HG02588 (cell line): ENCODE measurements at regions not wholly inside any gene's neighbourhood (a gene's known extent, or its start where the extent isn't known, plus 50 kb on each side); places are given as distances from the start of the nearest gene placed in this dataset.

Experiments
- ATAC-seq: cut with Tn5 transposase; IDR thresholded peaks from one replicate; pipeline ENCODE4 v1.9.1; 2021; ENCODE audit warnings: mild to moderate bottlenecking, moderate library complexity; ENCODE audit not compliant: unreplicated experiment

DNA sequence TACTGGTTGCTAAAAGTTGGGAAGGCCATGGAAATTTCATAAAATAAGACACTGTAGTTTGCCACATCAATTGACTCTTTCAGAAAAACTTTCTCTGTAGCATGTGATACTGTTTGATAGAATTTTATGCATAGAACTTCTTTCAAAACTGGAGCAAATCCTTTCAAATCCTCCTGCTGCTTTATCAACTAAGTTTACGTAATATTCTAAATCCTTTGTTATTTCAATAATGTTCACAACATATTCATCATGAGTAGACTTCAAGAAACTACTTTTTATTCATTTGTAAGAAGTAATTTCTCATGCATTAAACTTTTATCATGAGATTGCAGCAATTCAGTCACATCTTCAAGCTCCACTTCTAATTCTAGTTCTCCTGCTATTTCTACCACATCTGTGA lies 199.3 kb downstream of the PCDH18 start:
- no peak for ATAC-seq

DNA sequence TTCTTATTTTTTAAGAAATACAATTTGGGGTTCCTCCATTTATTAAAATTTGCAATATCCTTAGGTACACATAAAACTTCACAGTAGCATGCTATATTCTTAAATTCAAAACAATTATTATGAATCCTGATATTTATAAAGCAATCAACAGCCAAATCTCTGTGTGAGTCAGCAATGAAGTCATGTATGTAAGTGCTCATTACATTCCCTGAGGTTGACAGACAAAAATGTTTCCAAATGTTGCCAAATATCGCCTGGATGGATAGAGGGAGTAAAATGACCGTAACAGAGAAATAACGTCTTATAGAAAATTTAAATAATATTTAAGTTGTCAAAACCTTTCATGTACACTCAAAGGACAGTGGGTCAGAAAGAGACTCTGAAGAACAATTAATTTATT lies 220.0 kb downstream of the PCDH18 start:
- no peak for ATAC-seq

DNA sequence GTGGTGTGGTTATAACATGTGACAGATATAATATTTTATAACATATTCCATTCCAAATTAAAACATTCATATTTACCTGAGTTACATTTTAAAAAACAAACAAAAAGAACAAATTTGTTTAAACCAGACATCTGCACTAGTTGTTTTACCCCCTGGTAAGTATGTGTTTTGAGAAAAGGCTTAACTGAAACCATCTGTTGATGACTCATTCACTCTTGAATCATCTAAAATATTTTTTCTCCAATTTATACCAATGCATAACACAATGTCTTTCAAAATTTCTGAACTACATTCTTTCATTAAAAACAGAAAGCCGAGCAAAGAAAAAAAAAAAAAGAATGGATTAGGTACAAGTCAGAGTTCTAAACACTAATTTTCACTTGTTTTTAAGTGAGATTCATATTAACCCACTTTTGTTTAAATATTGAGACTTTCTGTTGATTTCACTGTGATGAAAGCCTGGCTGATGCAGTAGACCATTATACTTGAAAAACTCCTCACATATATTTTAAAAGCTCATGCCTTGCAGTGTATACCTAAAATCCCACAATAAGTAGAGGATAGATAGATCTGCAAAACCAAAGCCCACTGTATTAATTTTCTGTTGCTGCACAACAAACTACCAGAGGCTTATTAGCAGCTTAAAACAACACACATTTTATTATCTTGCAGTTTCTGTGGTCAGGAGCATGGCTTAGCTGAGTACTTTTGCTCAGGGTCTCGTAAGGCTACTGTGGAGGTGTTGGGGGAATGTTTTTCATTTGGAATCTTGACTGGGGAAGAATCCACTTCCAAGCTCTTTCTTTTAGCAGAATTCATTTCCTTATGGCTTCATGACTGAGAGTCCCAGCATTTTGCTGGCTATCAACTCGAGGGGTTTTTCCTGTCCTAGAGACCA lies 221.5 kb downstream of the PCDH18 start:
- ATAC-seq = no peak

DNA sequence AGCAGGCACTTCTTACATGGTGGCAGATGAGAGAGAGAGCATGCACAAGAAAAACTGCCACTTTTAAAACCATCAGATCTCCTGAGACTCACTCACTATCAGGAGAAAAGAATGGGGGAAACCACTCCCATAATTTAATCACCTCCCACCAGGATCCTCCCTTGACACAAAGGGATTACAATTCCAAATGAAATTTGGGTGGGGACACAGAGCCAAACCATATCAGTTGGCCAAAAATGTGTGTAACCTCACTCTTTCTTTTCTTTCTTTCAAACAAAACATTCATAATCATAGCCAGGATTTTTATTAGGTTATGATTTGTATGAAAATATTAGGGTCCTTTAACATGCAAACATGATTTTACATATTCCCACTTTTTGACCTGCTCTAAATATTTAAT lies 222.1 kb downstream of the PCDH18 start:
- no peak for ATAC-seq

DNA sequence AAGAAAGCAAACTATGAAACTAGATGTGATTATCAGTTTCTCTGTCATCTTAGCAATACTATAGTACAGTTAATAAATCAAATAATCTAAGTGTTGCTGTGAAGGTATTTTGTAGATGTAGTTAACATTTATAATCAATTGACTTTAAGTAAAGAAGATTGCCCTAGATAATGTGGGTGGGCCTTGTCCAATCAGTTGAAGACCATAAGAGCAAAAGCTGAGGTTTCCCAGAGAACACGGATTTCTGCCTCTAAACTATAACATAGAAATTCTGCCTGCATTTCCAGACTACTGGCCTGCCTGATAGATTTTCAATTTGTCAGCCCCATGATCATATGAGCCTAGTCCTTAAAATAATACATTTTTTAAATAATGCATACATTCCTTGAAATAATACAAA lies 222.9 kb downstream of the PCDH18 start:
- no peak for ATAC-seq

DNA sequence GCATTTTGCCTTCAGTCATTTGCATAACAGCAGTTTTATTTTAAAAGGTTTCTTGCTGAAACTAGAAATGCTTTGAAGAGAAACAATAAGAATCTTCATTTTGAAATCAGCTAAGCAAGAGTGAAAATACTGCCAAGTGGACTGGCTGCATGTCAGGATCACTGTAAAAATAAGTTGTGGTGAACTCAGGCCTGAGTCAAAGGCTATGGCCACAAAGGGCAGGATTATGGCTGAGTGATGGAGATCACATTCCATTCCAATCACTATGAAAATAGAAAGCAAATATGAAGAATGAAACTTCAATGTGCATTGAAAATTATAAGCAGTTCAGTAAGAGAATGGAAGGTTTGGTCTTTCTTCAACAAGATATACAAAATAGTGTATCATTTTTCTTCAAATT lies 224.5 kb downstream of the PCDH18 start:
- ATAC-seq = no peak

DNA sequence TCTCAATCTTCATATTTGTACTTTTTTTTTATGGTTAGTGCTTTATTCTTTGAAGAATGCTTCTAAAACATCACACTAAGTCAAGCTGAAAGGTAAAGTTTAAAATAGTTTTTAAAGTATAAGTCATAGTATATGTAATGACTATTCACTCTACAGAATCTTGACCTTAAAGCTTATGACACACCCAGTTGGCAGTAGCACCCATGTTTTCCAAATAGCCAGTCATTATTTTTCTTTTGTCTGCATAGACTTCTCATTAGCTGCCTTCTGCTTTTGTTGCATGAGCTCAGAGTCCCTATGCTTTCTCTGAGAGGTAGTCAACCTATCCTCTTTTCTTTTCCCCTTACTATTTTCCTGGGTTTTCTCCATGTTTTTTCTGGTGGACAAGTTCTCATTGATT lies 231.5 kb downstream of the PCDH18 start:
- no peak for ATAC-seq

DNA sequence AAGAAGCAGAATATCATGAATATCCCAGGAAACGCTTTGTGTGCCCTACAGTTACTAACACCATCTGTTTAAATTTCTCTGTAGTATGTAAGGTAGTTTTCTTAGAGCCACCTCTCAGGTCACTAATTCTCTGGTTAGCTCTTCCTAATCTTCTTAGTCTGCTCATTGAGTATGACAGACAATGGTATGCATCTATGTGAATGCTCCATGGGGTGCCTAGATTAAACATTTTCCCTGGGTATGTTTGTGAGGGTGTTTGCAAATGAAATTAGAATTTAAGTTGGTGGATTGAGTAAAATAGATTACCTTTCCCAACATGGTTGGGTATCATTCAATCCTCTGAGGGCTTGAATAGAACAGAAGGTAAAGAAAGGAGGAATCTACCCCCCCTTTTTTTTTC lies 233.0 kb downstream of the PCDH18 start:
- no peak for ATAC-seq

DNA sequence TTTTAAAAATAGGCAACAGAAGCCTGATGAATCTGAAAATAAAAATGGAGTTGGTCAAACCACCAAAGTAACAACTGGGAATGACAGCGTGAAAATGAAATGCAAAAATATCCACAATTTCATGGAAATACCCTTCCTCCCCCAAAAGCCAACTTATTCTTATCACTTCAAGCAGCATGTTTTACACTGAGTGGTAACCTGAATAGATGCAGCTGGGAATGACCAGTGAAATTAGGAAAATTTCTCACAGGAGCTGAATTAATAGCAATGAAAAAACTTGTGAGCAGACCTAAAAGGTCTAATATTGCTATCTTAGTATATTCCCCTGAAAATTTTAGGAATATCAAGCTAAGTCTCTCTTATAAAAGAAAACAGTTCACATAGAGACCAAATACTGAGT lies 239.0 kb downstream of the PCDH18 start:
- ATAC-seq = no peak

DNA sequence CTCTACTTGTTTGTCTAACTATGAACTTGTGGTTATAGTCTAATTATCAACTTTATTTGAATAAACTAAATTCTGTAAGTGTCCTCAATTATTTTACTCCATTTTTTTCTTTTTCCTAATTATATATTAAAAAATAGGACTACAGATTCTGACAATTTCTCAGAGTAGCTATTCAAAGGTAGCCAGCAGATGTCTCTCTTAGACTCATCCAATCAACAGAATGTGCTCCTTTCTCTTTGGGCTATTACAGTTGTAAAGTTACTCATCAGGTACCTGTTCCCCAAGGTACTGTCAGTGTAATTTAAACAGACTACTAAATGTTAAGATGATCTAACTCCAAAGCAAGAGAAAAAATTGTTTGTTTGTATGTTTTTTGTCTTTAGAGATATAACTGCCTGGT lies 248.6 kb downstream of the PCDH18 start:
- ATAC-seq = no peak

DNA sequence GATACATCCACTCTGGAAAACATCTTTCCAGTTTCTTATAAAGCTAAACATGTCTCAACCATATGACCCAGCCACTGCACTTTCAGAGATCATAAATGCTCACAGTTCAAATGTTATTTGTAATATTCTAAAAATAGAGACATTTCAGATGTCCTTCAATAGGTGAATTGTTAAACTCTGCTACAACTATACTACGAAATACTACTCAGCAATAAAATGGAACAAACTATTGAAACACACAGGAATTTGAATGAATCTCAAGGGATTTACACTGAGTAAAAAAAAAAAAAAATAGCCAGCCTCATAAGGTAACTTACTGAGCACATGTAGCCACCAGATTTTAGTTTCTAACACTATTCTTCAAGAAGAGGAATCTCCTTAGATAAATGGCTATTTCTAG lies 253.9 kb downstream of the PCDH18 start:
- ATAC-seq = no peak

DNA sequence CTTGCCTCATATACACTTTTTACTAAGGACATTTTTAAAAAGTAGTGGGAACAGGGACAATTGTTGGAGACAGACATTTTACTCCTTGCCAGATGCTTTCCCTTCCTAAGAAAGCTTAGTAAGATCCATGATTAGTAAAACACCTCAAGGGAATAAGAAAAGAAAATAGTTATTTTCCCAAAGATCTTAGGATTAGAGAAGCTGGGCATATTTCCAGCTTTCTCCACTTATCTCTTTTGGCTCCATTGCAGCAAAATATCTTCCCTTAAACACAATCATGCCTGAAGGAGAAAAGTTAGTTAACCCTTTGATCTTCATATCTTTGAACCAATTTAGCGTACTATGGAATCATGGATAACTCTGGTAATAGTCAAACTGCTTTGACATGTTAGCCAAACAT lies 257.9 kb downstream of the PCDH18 start:
- no peak for ATAC-seq

DNA sequence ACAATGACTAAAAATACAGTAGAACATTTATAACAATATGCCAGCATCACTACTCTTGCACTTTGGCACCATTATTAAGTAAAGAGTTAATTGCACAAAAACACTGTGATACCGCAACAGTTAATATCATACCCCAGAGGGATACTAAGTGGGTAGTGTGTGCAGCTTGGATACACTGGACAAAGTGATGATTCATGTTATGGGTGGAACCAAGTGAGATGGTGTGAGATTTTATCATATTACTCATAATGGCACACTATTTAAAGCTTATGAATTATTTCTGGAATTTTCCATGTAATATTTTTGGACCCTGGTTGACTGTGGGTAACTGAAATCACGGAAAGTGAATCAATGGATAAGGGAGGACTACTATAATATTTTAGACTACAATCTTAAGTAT lies 265.3 kb downstream of the PCDH18 start:
- ATAC-seq = no peak

DNA sequence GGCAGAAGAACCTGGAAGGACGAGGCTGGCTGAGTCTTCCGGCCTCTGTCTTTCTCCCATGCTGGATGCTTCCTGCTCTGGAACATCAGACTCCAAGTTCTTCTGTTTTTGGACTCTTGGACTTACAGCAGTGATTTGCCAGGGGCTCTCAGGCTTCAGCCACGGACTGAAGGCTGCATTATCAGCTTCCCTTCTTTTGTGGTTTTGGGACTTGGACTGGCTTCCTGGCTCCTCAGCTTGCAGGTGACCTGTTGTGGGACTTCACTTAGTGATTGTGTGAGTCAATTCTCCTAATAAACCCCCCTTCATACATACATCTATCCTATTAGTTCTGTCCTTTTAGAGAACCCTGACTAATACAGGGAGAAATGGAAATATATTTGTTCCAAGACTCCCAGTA lies 265.8 kb downstream of the PCDH18 start:
- no peak for ATAC-seq

DNA sequence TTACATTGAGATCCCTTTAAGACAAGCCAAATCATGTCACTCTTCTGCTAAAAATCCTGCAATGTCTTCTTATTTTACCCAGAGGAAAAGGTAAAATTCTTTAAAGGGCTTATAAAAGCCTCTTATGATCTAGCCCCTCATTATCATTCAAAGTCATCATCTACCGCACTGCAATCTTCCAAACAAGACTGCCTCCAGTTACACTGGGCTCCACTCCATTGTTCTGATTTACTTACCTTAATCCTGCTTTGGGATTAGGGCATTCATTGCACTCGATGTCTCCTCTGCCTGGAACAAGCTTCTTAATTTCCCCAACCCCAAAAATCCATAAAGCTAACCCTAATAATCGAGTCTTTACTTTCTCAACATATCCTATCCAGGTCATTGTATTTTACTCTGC lies 269.1 kb downstream of the PCDH18 start:
- no peak for ATAC-seq

DNA sequence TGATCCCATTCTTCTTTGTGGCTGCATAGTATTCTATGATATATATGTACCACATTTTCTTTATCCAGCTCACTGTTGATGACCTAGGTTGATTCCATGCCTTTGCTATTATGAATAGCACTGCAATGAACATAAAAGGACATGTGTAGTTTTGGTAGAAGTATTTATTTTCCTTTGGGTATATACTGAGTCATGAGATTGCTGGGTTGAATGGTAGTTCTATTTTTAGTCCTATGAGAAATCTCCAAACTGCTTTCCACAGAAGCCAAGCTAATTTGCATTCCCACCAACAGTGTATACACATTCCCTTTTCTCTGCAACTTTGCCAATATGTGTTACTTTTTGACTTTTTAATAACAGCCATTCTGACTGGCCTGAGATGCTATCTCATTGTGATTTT lies 278.3 kb downstream of the PCDH18 start:
- no peak for ATAC-seq

DNA sequence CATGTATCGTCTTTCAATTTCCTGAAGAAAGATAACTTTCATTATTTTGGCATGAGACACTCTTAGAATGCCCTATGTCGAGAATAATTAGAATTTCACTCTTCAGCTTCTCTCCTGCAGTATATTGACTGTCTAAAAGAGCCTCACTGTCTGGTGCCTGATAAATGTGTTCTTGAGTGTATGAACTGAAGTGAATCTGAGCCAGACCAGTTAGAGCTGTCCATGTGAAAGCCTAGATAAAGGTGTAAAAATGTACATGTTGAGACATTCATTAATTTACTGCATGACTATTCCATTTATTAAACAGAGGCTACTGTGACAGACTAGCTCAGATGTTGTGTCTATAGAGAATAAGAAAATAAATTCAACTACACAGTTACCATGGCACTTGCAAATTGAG lies 283.2 kb downstream of the PCDH18 start:
- ATAC-seq = no peak

DNA sequence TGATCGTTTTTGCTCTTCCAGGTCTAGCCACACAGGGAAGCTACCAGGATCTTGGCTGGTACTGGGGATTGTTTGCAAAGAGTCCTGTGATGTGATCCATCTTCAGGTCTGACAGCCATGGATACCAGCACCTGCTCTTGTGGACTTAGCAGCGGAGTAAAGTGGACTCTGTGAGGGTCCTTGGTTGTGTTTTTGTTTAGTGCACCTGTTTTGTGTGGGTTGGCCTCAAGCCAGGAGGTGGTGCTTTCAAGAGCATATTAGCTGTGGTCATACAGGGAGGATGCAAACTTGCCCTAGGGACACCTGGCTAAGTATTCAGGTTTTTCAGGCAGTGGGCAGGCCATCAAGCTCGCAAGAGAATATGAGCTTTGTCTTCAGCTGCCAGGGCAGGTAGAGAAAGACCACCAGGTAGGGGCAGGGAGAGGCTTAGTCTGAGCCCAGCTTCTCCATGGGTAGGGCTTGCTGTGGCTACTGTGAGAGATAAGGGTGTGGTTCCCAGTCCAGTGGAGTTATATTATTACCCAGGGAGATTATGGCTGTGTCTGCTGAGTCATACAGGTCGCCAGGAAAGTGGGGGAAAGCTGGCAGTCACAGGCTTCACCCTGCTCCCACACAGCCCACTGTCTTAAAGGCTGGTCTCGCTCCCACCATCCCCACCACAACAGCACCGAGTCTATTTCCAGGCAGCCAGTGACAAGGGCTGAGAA lies 293.7 kb downstream of the PCDH18 start:
- no peak for ATAC-seq

DNA sequence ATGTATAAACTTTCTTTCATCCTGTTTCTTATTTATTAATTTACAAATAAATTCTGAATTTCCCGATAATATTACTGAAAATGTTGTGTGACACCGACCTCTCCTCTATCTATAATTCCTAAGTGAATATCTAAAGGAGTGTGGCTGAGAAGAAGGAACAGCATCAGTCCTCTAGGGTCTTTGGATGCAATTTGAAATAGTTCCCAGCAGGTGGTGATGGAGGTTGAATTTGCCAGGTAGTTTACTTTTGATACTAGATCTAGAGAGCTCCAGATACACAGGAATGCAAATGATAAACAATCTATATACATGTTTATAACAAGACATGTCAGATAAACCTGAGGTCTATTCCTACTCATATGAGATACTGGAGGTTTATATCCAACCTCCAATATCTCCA lies 305.4 kb downstream of the PCDH18 start:
- no peak for ATAC-seq

DNA sequence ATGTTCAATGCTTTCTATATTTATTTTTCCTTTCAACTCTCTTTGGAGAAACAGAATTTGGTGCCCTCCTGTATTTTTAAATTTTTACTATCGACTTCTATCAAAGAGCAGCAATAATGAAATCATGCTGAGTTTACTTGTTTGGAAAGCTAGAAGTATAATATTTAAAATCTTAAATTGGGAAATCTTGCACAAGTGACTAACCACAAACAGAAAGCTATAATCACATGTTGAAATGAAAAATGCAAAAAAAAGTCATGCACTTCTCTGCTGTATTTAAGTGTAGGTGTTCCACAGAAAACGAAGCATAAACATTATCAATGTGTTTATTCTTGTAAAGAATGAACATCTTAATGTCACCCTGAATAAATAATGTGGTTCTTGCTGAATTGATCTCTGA lies 306.1 kb downstream of the PCDH18 start:
- ATAC-seq = no peak

DNA sequence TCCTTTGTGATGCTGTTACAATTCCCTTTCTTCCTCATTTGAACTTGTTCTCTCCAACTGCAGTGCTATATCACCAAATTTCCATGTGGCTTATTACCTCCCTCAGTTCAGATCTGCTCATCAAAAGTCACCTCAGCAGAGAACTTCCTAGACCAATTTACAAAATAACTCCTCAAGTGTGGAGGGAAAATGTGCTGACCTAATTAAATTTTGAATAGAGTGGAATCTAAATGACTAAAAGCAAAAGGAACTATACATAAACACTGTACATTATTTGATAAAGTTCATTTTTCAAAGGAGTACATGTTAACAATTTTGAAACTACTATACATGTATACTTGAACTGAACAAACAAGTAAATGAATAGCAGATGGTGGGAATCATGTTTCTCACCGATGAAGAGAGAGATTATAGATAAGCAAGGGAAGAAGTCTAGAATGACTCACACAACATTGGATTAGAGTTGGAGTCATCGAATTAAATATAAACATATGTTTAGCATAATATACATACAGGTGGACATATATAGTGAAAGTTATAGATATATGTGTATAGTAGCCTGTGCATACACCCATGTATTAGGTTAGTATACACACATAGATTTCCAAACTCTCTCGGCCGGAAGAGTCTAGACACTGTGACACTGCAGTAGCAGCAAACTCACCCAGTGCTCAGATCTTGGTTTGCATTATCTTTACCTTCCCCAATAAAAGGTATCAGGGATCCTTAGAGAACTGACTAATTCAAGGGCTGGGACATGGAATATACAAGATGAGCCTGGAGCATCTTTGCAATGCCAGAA lies 318.7 kb downstream of the PCDH18 start:
- ATAC-seq = no peak

DNA sequence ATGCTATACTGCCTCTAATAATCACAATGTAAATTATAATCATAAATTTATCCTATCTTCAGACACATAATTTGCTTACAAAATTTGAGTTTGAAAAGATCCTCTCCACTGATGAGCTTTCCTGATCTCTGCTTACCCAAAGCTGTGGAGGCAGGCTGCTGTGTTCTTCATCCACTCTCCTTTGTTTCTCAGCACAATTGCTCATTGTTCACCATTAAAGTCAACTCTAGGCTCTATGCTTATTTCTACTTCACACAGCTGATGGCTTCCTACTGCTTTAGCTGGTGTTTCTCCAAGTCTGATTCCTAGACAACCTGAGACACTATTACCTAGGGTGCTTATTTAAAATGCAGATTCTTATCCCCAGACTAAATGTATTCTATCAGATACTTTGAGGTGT lies 319.7 kb downstream of the PCDH18 start:
- ATAC-seq = no peak
